ENCODE measurements at regions not wholly inside any gene's neighbourhood (a gene's known extent, or its start where the extent isn't known, plus 50 kb on each side); places are given as distances from the start of the nearest gene placed in this dataset.

DNA sequence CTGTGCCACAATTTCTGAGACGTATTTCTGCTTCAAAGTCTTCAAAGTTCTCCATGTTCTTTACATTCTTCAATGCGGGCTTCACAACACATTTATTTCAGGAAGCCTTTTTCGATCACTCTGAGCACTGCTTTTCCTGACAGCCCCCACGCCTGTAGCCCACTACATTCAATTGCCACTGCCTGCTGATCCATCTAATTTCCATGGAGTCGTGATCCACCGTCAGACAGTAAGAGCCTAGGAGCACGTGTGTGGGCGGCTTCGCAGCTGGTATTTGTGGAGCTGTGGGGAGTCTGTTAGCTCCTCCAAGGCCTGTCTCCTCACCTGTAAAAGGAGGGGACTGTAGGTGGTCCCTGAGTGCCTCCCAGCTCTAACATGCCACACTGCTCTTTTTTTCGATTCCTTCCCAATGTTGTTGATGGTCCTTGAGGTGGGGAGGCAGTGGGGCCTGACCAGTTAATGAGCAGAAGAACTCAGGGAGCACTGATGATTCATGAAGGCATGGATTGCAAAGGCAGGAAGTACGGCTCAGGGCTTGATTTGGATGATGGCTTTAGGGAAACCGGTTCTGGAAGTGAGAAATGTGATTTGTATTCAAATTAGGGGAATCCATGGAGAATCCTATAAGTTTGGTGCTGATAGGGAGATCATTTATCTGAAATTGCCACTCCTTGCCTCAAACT, 401.1 kb upstream of the PODXL start:
- TF ChIP-seq, protein P1, sequence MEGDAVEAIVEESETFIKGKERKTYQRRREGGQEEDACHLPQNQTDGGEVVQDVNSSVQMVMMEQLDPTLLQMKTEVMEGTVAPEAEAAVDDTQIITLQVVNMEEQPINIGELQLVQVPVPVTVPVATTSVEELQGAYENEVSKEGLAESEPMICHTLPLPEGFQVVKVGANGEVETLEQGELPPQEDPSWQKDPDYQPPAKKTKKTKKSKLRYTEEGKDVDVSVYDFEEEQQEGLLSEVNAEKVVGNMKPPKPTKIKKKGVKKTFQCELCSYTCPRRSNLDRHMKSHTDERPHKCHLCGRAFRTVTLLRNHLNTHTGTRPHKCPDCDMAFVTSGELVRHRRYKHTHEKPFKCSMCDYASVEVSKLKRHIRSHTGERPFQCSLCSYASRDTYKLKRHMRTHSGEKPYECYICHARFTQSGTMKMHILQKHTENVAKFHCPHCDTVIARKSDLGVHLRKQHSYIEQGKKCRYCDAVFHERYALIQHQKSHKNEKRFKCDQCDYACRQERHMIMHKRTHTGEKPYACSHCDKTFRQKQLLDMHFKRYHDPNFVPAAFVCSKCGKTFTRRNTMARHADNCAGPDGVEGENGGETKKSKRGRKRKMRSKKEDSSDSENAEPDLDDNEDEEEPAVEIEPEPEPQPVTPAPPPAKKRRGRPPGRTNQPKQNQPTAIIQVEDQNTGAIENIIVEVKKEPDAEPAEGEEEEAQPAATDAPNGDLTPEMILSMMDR (conservative IDR thresholded peaks at IDR 0.05; ENCODE audit: low read depth, low read length), result no peak
- TF ChIP-seq USF2 (IDR thresholded peaks at IDR 0.05; ENCODE audit: low read depth, low read length), result no peak
- TF ChIP-seq RAD21 (IDR thresholded peaks at IDR 0.05; ENCODE audit: low read length), result no peak
- TF ChIP-seq FOS (IDR thresholded peaks at IDR 0.05; ENCODE audit: low read depth, low read length), result no peak
- no peak for TF ChIP-seq NFE2L2 (IDR thresholded peaks at IDR 0.05; ENCODE audit: low read depth, low read length)
- TF ChIP-seq POLR2A (IDR thresholded peaks at IDR 0.05; ENCODE audit: low read depth, low read length), result no peak
- no peak for TF ChIP-seq MXI1 (IDR thresholded peaks at IDR 0.05; ENCODE audit: borderline replicate concordance, low read depth, low read length)

Data from IMR-90 (cell line).